ENCODE measurements at regions not wholly inside any gene's neighbourhood (a gene's known extent, or its start where the extent isn't known, plus 50 kb on each side); places are given as distances from the start of the nearest gene placed in this dataset.

DNA sequence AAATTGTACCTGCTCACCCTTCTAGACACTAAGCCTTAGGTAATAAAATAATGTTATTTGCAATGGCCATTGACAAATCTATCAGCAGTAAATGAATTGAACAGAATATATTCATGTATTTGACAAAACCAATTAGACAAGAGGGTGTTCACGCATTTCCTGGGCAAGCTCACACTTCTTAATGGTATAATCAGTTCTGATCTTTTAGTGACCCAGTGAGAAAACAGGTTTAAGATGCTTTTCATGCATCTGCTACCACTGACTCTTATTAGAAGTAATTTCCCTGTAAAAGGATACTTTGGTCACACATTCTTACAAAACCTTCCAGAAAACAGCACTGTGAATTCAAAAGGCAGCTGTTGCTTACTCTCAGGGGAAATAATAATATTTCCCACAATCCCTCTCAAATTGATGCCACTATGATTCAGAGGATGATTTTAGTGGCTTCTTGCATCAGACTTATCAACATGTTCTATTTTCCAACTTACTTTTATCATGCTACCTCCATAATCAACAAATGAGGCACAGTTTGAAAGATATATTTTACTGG is 313.9 kb upstream of the NWD2 start:
- no peak overlapping the region for H3K4me3 ChIP-seq (ENCODE audit: low read depth, low read length)
- in situ Hi-C loops (cut with HindIII; ENCODE audit: low sequenced_read_pairs) = no loop called here
- no peak for DNase-seq (ENCODE audit: low read depth)
- TF ChIP-seq, protein P1, sequence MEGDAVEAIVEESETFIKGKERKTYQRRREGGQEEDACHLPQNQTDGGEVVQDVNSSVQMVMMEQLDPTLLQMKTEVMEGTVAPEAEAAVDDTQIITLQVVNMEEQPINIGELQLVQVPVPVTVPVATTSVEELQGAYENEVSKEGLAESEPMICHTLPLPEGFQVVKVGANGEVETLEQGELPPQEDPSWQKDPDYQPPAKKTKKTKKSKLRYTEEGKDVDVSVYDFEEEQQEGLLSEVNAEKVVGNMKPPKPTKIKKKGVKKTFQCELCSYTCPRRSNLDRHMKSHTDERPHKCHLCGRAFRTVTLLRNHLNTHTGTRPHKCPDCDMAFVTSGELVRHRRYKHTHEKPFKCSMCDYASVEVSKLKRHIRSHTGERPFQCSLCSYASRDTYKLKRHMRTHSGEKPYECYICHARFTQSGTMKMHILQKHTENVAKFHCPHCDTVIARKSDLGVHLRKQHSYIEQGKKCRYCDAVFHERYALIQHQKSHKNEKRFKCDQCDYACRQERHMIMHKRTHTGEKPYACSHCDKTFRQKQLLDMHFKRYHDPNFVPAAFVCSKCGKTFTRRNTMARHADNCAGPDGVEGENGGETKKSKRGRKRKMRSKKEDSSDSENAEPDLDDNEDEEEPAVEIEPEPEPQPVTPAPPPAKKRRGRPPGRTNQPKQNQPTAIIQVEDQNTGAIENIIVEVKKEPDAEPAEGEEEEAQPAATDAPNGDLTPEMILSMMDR (IDR thresholded peaks at IDR 0.05; ENCODE audit: low read depth, low read length, missing control alignments) = no peak

DNA sequence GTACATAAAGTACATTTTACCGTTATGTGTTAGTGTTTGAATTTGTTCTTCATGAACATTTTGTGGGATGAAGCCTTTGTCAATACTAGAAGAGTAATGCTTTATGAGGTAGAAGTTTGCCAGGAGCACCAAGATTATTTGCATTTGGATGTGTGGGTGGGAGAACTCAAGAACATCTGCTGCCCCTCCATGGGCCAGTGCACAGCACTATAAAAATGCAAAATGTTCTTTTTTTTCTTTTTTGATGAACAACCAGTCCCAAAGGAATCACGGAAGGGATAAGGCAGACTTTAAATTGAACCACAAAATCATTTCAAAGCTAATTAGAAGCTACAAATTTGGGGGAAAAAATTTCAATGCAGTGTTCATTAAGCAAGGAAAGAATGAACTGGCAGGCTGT is 300.3 kb upstream of the NWD2 start:
- TF ChIP-seq, protein P1 (IDR thresholded peaks at IDR 0.05; ENCODE audit: low read depth, low read length, missing control alignments) = no peak
- DNase-seq (ENCODE audit: low read depth) = no peak
- in situ Hi-C loops (cut with HindIII; ENCODE audit: low sequenced_read_pairs) = no loop called here
- no peak overlapping the region for H3K4me3 ChIP-seq (ENCODE audit: low read depth, low read length)

DNA sequence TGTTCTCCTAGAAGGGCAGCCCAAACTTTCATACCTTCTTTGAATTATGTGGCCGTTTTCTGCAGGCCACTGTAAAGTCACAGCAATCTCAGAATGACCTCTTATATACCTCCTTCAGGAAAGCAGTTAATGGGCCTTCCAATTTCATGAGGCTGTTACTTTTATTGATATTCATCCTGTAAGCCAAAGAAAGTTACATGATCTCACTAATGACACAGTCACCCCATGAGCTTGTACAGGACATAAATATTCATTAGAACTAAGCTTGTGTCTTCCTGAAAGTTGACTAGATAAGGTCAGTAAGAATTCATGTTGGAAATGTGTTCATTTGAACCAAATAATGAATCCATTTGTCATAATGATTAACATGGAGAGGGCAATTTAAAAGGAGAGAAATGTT is 283.1 kb upstream of the NWD2 start:
- DNase-seq (ENCODE audit: low read depth) = no peak
- H3K4me3 ChIP-seq (ENCODE audit: low read depth, low read length) = no peak overlapping the region
- TF ChIP-seq, protein P1 (IDR thresholded peaks at IDR 0.05; ENCODE audit: low read depth, low read length, missing control alignments) = no peak
- in situ Hi-C loops (cut with HindIII; ENCODE audit: low sequenced_read_pairs) = no loop called here

DNA sequence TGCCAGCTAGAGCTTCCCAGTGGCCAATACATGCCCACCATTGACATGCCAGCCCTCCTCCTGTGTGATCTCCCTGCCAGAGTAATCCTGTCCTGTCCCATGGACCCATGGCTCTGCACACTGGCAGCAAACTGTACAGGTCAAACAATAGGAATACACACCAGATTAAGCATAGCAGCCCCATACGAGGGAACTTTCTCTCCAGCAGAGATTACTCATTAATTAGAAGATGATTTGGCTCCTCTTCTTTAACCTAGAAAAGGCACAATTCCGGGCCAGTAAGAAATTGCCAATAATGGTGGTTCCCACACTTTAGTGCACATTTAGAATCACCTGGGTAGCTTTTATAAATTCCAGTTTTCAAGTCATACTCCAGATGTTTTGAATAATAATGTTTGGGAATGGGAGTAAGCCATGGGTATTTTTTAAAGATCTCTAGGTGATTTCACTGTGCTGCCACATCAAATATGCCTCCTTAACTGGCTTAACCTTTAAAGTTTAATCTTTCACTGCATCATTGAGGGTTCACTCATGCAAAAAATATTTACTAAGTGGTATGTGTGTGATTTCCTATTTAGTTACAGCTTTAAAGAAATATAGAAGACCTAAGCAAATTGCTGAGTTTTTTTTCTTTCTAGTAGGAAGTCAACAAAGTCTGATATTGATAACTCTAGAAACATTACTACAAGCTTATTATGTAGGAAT is 277.6 kb upstream of the NWD2 start:
- in situ Hi-C loops (cut with HindIII; ENCODE audit: low sequenced_read_pairs) = no loop called here
- TF ChIP-seq, protein P1 (IDR thresholded peaks at IDR 0.05; ENCODE audit: low read depth, low read length, missing control alignments) = no peak
- H3K4me3 ChIP-seq (ENCODE audit: low read depth, low read length) = no peak overlapping the region
- no peak for DNase-seq (ENCODE audit: low read depth)

DNA sequence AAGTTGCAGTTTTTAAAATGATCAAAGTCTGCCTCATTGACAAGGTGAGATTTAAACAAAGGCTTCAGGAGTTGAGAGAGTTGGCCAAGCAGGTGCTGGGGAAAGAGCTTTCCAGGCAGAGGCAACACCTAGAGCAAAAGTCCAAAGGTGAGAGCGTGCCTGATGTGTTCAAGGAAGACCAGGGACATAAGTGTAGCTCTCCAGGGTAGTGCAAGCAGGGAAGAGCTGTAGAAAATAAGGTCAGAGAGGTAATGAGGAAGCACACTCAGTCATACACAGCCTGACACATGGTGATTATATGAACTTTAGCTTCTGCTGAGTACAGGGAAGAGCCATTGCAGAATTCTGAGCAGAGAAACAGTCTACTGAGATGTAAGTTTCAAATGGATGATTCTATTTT is 265.0 kb upstream of the NWD2 start:
- in situ Hi-C loops (cut with HindIII; ENCODE audit: low sequenced_read_pairs) = no loop called here
- no peak for DNase-seq (ENCODE audit: low read depth)
- TF ChIP-seq, protein P1 (IDR thresholded peaks at IDR 0.05; ENCODE audit: low read depth, low read length, missing control alignments) = no peak

DNA sequence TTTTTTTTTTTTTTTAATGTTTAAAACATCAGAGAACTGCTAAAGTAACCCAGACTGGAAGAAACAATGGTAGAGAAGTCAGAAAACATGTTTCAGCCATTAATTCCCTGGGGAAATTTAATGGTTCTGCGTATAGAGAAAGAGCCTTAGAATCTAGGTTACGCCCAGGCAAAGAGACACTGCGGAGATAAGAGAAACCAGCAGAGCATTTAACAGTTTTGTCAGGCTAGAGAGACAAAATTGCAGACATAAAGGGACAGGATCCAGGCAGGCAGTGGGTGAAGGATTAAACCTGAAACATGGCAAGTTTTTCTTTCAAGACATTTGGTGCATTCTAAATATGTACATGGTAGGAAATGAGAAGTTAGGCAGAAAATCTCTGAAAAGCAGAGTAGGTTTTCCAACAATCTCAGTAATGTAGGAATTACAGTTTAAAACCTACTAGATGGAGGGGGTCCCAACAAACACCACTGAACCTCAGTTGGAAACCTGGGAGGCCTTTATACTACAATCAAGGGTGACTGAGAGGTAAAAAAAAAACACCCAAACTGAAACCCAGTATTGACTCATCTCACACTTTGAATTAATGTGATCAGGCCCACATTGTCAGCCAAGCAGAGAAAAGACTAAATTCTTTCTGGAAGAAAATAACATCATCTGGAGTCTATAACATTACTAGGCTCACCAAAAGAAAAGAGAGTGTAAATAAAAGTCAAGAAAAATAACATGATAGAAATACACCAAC is 254.2 kb upstream of the NWD2 start:
- DNase-seq (ENCODE audit: low read depth) = no peak
- H3K4me3 ChIP-seq (ENCODE audit: low read depth, low read length) = no peak overlapping the region
- in situ Hi-C loops (cut with HindIII; ENCODE audit: low sequenced_read_pairs) = no loop called here
- TF ChIP-seq, protein P1 (IDR thresholded peaks at IDR 0.05; ENCODE audit: low read depth, low read length, missing control alignments) = no peak

More for the DNA sequence above, 265.0 kb upstream of the NWD2 start:
- H3K4me3 ChIP-seq (ENCODE audit: low read depth, low read length) = no peak overlapping the region
